Activated naive CD8-positive, alpha-beta T cell (primary cell): ENCODE measurements at regions not wholly inside any gene's neighbourhood (a gene's known extent, or its start where the extent isn't known, plus 50 kb on each side); places are given as distances from the start of the nearest gene placed in this dataset.

Experiments
- H3K27ac Mint-ChIP-seq: one replicate; pipeline ENCODE4 v1.8.0; 2021; ENCODE audit warnings: mixed read lengths
- H3K27me3 Mint-ChIP-seq: one replicate; pipeline ENCODE4 v1.8.0; 2021; ENCODE audit warnings: mixed read lengths
- H3K36me3 Mint-ChIP-seq: one replicate; pipeline ENCODE4 v1.8.0; 2021; ENCODE audit warnings: mixed read lengths
- H3K4me1 Mint-ChIP-seq: one replicate; pipeline ENCODE4 v1.8.0; 2021; ENCODE audit warnings: low read depth, mixed read lengths
- H3K4me3 Mint-ChIP-seq: one replicate; pipeline ENCODE4 v1.8.0; 2021; ENCODE audit warnings: mild to moderate bottlenecking, mixed read lengths
- H3K9me3 Mint-ChIP-seq: one replicate; pipeline ENCODE4 v1.8.0; 2021; ENCODE audit warnings: low read depth, mixed read lengths

- Mint-ChIP-seq H3K27me3 (no peaks in the 10 kb centered on the region), H3K27ac (no peak overlapping the region), H3K4me1 (no peaks in the 10 kb centered on the region), H3K9me3 (no peaks in the 10 kb centered on the region), H3K4me3 (no peak overlapping the region), H3K36me3 (no peaks in the 10 kb centered on the region)
These were observed 53.1 kb upstream of the CFAP161 start for GRCh38 chr15:81080996-81081395.

GRCh38 chr15:81083201-81083600, 50.9 kb upstream of the CFAP161 start:
- no peak overlapping the region for H3K4me3 Mint-ChIP-seq
- H3K36me3 Mint-ChIP-seq, result no peaks in the 10 kb centered on the region
- H3K27ac Mint-ChIP-seq, result no peak overlapping the region
- H3K9me3 Mint-ChIP-seq, result no peaks in the 10 kb centered on the region
- peaks cover 1% of the 10 kb centered on the region for H3K4me1 Mint-ChIP-seq
- no peaks in the 10 kb centered on the region for H3K27me3 Mint-ChIP-seq
